NT2/D1 (cell line): ENCODE measurements at regions not wholly inside any gene's neighbourhood (a gene's known extent, or its start where the extent isn't known, plus 50 kb on each side); places are given as distances from the start of the nearest gene placed in this dataset.

Experiments
- DNase-seq: peaks from one replicate; pipeline ENCODE4 v3.0.0-alpha.2; 2011; ENCODE audit warnings: low read depth, low spot score
- H3K27me3 ChIP-seq: 2 replicates; pipeline ENCODE4 v1.6.0; 2011; ENCODE audit warnings: mild to moderate bottlenecking; ENCODE audit not compliant: insufficient read length, insufficient read depth
- H3K36me3 ChIP-seq: 2 replicates; pipeline ENCODE4 v1.6.1; 2011; ENCODE audit warnings: mild to moderate bottlenecking, low read length, mixed read lengths; ENCODE audit not compliant: insufficient read depth, insufficient read length
- H3K4me1 ChIP-seq: 2 replicates; pipeline ENCODE4 v1.5.1; 2011; ENCODE audit not compliant: insufficient read depth, insufficient read length
- H3K4me3 ChIP-seq: 2 replicates; pipeline ENCODE4 v1.5.1; 2011; ENCODE audit warnings: low read depth; ENCODE audit not compliant: insufficient read length
- H3K9ac ChIP-seq: 2 replicates; pipeline ENCODE4 v1.6.0; 2011; ENCODE audit warnings: low read depth; ENCODE audit not compliant: insufficient read length
- H3K9me3 ChIP-seq: 2 replicates; pipeline ENCODE4 v1.5.1; 2011; ENCODE audit warnings: mild to moderate bottlenecking, low read length; ENCODE audit not compliant: insufficient read depth
- SUZ12 ChIP-seq: IDR thresholded peaks from 2 replicates; pipeline ENCODE4 v1.6.1; 2011; ENCODE audit not compliant: insufficient read length, insufficient read depth; ENCODE audit errors: extremely low read depth
- YY1 ChIP-seq: IDR thresholded peaks from 2 replicates; pipeline ENCODE4 v1.6.1; 2011; ENCODE audit not compliant: insufficient read length, insufficient read depth
- ZNF274 ChIP-seq: IDR thresholded peaks from 2 replicates; pipeline ENCODE4 v1.6.1; 2011; ENCODE audit warnings: mild to moderate bottlenecking, low read depth, low read length

- Histone ChIP-seq H3K9ac (no peak overlapping the region), H3K36me3 (no peaks in the 10 kb centered on the region), H3K9me3 (no peaks in the 10 kb centered on the region), H3K4me3 (no peak overlapping the region), H3K4me1 (peaks cover 6% of the 10 kb centered on the region), H3K27me3 (no peaks in the 10 kb centered on the region)
- no peak for TF ChIP-seq SUZ12
- TF ChIP-seq YY1 = no peak
- no peak for TF ChIP-seq ZNF274
- DNase-seq = no peak
Observed at GRCh38 chr10:130547368-130547767, 411.2 kb downstream of the GLRX3 start.

- no peak for TF ChIP-seq YY1
- no peak for TF ChIP-seq SUZ12
- no peak for TF ChIP-seq ZNF274
- Histone ChIP-seq H3K27me3 (no peaks in the 10 kb centered on the region), H3K9me3 (no peaks in the 10 kb centered on the region), H3K4me1 (no peaks in the 10 kb centered on the region), H3K9ac (no peak overlapping the region), H3K36me3 (no peaks in the 10 kb centered on the region), H3K4me3 (no peak overlapping the region)
- no peak for DNase-seq
Observed at GRCh38 chr10:130550952-130551674, 414.9 kb downstream of the GLRX3 start.

- DNase-seq = no peak
- no peak overlapping the region for H3K9ac ChIP-seq
- TF ChIP-seq YY1 (no peak), SUZ12 (no peak), ZNF274 (no peak)
- H3K36me3 ChIP-seq = no peaks in the 10 kb centered on the region
- H3K4me3 ChIP-seq = no peak overlapping the region
- no peaks in the 10 kb centered on the region for H3K27me3 ChIP-seq
- H3K9me3 ChIP-seq = no peaks in the 10 kb centered on the region
- no peaks in the 10 kb centered on the region for H3K4me1 ChIP-seq
Observed at GRCh38 chr10:130551676-130552075, 415.5 kb downstream of the GLRX3 start.

GRCh38 chr10:130553826-130554225, 417.6 kb downstream of the GLRX3 start:
- no peaks in the 10 kb centered on the region for H3K4me1 ChIP-seq
- H3K9ac ChIP-seq = no peak overlapping the region
- H3K9me3 ChIP-seq = no peaks in the 10 kb centered on the region
- no peak overlapping the region for H3K4me3 ChIP-seq
- no peaks in the 10 kb centered on the region for H3K27me3 ChIP-seq
- no peaks in the 10 kb centered on the region for H3K36me3 ChIP-seq
- TF ChIP-seq ZNF274 (no peak), YY1 (no peak), SUZ12 (no peak)
- DNase-seq = no peak

GRCh38 chr10:130554701-130555410, 418.7 kb downstream of the GLRX3 start:
- Histone ChIP-seq H3K9ac (no peak overlapping the region), H3K4me3 (no peak overlapping the region)
- TF ChIP-seq SUZ12 (no peak), YY1 (no peak), ZNF274 (no peak)

GRCh38 chr10:130555411-130555750, 419.2 kb downstream of the GLRX3 start:
- Histone ChIP-seq H3K36me3 (no peaks in the 10 kb centered on the region), H3K9ac (no peak overlapping the region), H3K9me3 (no peaks in the 10 kb centered on the region), H3K27me3 (no peaks in the 10 kb centered on the region), H3K4me1 (peaks cover 1% of the 10 kb centered on the region), H3K4me3 (no peak overlapping the region)
- TF ChIP-seq YY1 (no peak), ZNF274 (no peak), SUZ12 (no peak)
- no peak for DNase-seq

More at GRCh38 chr10:130554701-130555410, 418.7 kb downstream of the GLRX3 start:
- no peaks in the 10 kb centered on the region for H3K27me3 ChIP-seq
- no peaks in the 10 kb centered on the region for H3K36me3 ChIP-seq
- no peak for DNase-seq
- no peaks in the 10 kb centered on the region for H3K4me1 ChIP-seq
- no peaks in the 10 kb centered on the region for H3K9me3 ChIP-seq

- Histone ChIP-seq H3K27me3 (no peaks in the 10 kb centered on the region), H3K4me3 (no peak overlapping the region), H3K4me1 (peaks cover 2% of the 10 kb centered on the region), H3K9ac (no peak overlapping the region), H3K9me3 (no peaks in the 10 kb centered on the region), H3K36me3 (no peaks in the 10 kb centered on the region)
- no peak for DNase-seq
- TF ChIP-seq SUZ12 = no peak
- no peak for TF ChIP-seq ZNF274
- no peak for TF ChIP-seq YY1
Observed at GRCh38 chr10:130557181-130557845, 421.1 kb downstream of the GLRX3 start.
